ENCODE measurements at regions not wholly inside any gene's neighbourhood (a gene's known extent, or its start where the extent isn't known, plus 50 kb on each side); places are given as distances from the start of the nearest gene placed in this dataset.

GRCh38 chr13:104011505-104012241, 945.5 kb upstream of the SLC10A2 start:
- no peak for TF ChIP-seq EZH2 (IDR thresholded peaks at IDR 0.05; ENCODE audit: insufficient read depth, poor library complexity, severe bottlenecking)
- no peak for TF ChIP-seq EZH2phosphoT487 (IDR thresholded peaks at IDR 0.05; ENCODE audit: insufficient read depth, low read depth)
